ENCODE measurements at regions not wholly inside any gene's neighbourhood (a gene's known extent, or its start where the extent isn't known, plus 50 kb on each side); places are given as distances from the start of the nearest gene placed in this dataset.

DNA sequence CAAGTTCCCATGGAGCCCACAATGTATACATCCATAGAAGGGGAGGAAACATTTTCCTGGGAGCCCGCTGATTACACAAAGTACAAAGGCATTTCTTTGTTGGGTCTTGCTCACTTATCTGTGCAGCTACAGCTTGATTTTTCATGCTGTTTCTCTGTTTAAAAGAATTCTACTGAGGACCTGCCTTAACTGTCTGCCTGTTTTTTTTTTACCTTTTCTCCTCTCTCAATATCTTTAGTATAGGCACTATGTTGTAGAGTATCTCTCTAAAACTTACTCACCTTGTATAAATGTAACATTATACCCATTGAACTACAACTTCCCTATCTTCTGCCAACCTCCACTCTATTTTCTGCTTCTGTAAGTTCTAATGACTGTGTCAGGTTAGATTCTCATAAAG is 494.6 kb upstream of the EPHA5 start:
- TF ChIP-seq CTCF (IDR thresholded peaks at IDR 0.05): no peak
- no peak for TF ChIP-seq POLR2A (IDR thresholded peaks at IDR 0.05)

All from ovary (tissue), 3 donors.